GM19240 (cell line): ENCODE measurements at regions not wholly inside any gene's neighbourhood (a gene's known extent, or its start where the extent isn't known, plus 50 kb on each side); places are given as distances from the start of the nearest gene placed in this dataset.
"Not testable (repeated sequence)": the region's sequence is repeated elsewhere in the genome, so short reads cannot be mapped to it uniquely, and the experiment has no call there.

Experiments used
- DNase-seq: peaks from one replicate; pipeline ENCODE4 v3.0.0; 2011; ENCODE audit warnings: low spot score; ENCODE audit not compliant: insufficient read length

GRCh38 chr2:89287084-89287483, 595.6 kb downstream of the RPIA start:
- not testable (repeated sequence) for DNase-seq

- not testable (repeated sequence) for DNase-seq
These were observed 600.3 kb downstream of the RPIA start for GRCh38 chr2:89291717-89292298.

GRCh38 chr2:89293399-89293798, 601.9 kb downstream of the RPIA start:
- DNase-seq: not testable (repeated sequence)

- not testable (repeated sequence) for DNase-seq
These were observed 602.9 kb downstream of the RPIA start for GRCh38 chr2:89294335-89294734.

- not testable (repeated sequence) for DNase-seq
These were observed 605.4 kb downstream of the RPIA start for GRCh38 chr2:89296820-89297398.

GRCh38 chr2:89299196-89299595, 607.7 kb downstream of the RPIA start:
- not testable (repeated sequence) for DNase-seq

- DNase-seq: not testable (repeated sequence)
These were observed 614.1 kb downstream of the RPIA start for GRCh38 chr2:89305623-89306022.

GRCh38 chr2:89306869-89307637, 615.6 kb downstream of the RPIA start:
- DNase-seq: not testable (repeated sequence)

GRCh38 chr2:89318990-89319389, 627.5 kb downstream of the RPIA start:
- not testable (repeated sequence) for DNase-seq

- DNase-seq: not testable (repeated sequence)
These were observed 634.4 kb downstream of the RPIA start for GRCh38 chr2:89325894-89326293.

GRCh38 chr2:89326455-89326854, 635.0 kb downstream of the RPIA start:
- not testable (repeated sequence) for DNase-seq

- DNase-seq: not testable (repeated sequence)
These were observed 637.3 kb downstream of the RPIA start for GRCh38 chr2:89328790-89329189.
